ENCODE measurements at regions not wholly inside any gene's neighbourhood (a gene's known extent, or its start where the extent isn't known, plus 50 kb on each side); places are given as distances from the start of the nearest gene placed in this dataset.
"Not testable (repeated sequence)": the region's sequence is repeated elsewhere in the genome, so short reads cannot be mapped to it uniquely, and the experiment has no call there.

- Histone ChIP-seq H3K27me3 (no peaks in the 10 kb centered on the region), H3K9ac (ENCODE audit: low read depth in 2 of 2, low read length in 2 of 2) (no peak overlapping the region), H3K27ac (no peak overlapping the region), H3K36me3 (no peaks in the 10 kb centered on the region), H3K4me3 (no peak overlapping the region), H3K9me3 (no peaks in the 10 kb centered on the region), H3K4me1 (no peaks in the 10 kb centered on the region)
- intact Hi-C loops (cut with DNase I): no loop called here
- DNase-seq: no peak
- no peak for TF ChIP-seq CTCF (IDR thresholded peaks at IDR 0.05)
Measured at GRCh38 chr12:87556985-87557384, 472.2 kb downstream of the C12orf50 start.

GRCh38 chr12:87531213-87531612 lies 498.0 kb downstream of the C12orf50 start:
- H3K9me3 ChIP-seq; DNase-seq; H3K36me3 ChIP-seq; intact Hi-C loops (cut with DNase I); H3K27ac ChIP-seq; H3K4me3 ChIP-seq; H3K4me1 ChIP-seq; H3K27me3 ChIP-seq; H3K9ac ChIP-seq (ENCODE audit: low read depth in 2 of 2, low read length in 2 of 2): not testable (repeated sequence)

GRCh38 chr12:87529413-87529812 lies 499.8 kb downstream of the C12orf50 start:
- no peak overlapping the region for H3K9ac ChIP-seq (ENCODE audit: low read depth in 2 of 2, low read length in 2 of 2)
- no peak overlapping the region for H3K27ac ChIP-seq
- no peak for TF ChIP-seq CTCF (IDR thresholded peaks at IDR 0.05)
- H3K9me3 ChIP-seq: no peaks in the 10 kb centered on the region
- H3K4me1 ChIP-seq: no peaks in the 10 kb centered on the region
- H3K27me3 ChIP-seq: no peaks in the 10 kb centered on the region
- H3K36me3 ChIP-seq: no peaks in the 10 kb centered on the region
- no peak for DNase-seq
- intact Hi-C loops (cut with DNase I): no loop called here
- H3K4me3 ChIP-seq: no peak overlapping the region

DNA sequence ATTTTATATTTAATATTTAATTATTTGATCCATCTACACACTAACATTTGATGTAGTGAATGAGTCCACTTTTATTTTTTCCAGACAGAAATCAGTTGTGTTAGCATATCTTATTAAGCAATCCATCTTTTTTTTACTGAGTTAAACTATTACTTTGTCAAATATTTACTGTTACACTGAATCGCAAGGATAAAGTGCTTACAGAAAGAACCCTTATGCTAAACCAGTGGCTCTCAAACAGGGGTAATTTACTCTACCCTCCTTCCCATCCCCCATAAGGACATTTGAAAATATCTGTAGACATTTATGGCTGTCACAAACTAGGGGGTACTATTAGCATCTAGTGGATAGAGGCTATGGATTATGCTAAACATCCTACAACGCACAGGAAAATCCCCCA lies 508.2 kb downstream of the C12orf50 start:
- no peaks in the 10 kb centered on the region for H3K4me1 ChIP-seq
- no peak for TF ChIP-seq CTCF (IDR thresholded peaks at IDR 0.05)
- no peaks in the 10 kb centered on the region for H3K27me3 ChIP-seq
- no peak overlapping the region for H3K27ac ChIP-seq
- intact Hi-C loops (cut with DNase I): no loop called here
- H3K36me3 ChIP-seq: no peaks in the 10 kb centered on the region
- no peak overlapping the region for H3K4me3 ChIP-seq
- no peak for DNase-seq
- no peak overlapping the region for H3K9ac ChIP-seq (ENCODE audit: low read depth in 2 of 2, low read length in 2 of 2)
- no peaks in the 10 kb centered on the region for H3K9me3 ChIP-seq

DNA sequence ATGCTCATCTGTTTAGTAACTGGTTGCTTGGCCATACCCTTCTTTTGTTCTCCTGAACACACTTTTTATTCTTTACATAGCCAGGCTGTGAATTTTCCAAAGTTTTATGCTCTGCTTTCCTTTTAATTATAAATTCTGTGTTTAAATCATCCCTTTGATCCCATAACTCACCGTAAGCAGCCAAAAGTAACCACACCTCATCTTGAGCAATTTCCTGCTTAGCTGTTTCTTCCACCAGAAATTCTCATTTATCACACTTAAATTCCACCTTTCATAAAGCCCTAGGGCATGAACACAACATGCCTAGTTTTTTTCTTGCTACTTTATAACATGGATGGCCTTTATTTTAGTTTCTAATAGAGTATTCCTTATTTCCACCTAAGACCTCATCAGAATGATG lies 510.7 kb downstream of the C12orf50 start:
- H3K27ac ChIP-seq: no peak overlapping the region
- H3K27me3 ChIP-seq: no peaks in the 10 kb centered on the region
- no peak overlapping the region for H3K4me3 ChIP-seq
- no peak overlapping the region for H3K9ac ChIP-seq (ENCODE audit: low read depth in 2 of 2, low read length in 2 of 2)
- H3K36me3 ChIP-seq: no peaks in the 10 kb centered on the region
- DNase-seq: no peak
- no peaks in the 10 kb centered on the region for H3K9me3 ChIP-seq
- intact Hi-C loops (cut with DNase I): no loop called here
- H3K4me1 ChIP-seq: no peaks in the 10 kb centered on the region
- no peak for TF ChIP-seq CTCF (IDR thresholded peaks at IDR 0.05)

DNA sequence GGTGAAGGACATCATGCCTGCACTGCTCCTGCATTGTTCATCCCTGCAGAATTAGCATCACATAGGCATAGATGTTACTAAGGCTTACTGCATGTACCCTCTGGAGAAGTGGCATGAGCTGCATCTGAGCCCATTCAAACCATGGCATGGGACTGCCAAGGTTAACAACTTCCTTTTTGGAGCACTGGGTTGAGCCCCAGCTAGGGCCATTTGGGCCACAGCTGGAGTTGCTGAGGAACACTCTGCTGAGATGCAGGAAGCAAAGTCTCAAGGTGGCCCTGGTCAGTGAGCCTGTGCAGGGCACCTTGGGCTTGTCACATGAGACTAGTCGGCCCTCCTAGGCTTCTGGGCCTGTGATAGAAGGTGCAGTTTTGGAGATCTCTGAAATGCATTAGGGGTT lies 511.2 kb downstream of the C12orf50 start:
- no peak for DNase-seq
- Histone ChIP-seq H3K4me3 (no peak overlapping the region), H3K9ac (ENCODE audit: low read depth in 2 of 2, low read length in 2 of 2) (no peak overlapping the region), H3K27ac (no peak overlapping the region), H3K4me1 (no peaks in the 10 kb centered on the region), H3K9me3 (no peaks in the 10 kb centered on the region), H3K36me3 (no peaks in the 10 kb centered on the region), H3K27me3 (no peaks in the 10 kb centered on the region)
- intact Hi-C loops (cut with DNase I): no loop called here
- TF ChIP-seq CTCF (IDR thresholded peaks at IDR 0.05): no peak
